ENCODE measurements at regions not wholly inside any gene's neighbourhood (a gene's known extent, or its start where the extent isn't known, plus 50 kb on each side); places are given as distances from the start of the nearest gene placed in this dataset.
A peak's percentile ranks its signal among the peaks of the same experiment; 100 is the strongest.

DNA sequence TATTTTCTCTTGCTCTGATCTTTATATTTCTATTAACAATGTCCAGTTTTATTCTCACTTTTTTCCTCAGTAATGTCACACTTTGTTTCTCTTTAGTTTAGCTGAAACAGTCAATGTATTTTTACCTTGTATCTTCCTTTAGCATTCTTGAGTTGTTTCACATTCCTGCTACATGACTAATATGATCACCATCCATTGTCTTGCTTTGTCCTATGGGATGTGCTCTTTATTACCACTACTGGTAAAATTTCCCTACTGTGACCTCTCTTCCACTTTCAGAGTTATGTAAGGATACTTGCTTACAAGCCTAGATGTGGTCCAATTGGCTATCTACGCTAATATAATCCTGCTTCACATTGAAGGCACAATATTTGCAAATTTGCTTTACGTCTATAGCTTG, 457.9 kb downstream of the PIK3C3 start:
- no peaks in the 10 kb centered on the region for H3K4me1 ChIP-seq
- DNase-seq: no peak
- no peaks in the 10 kb centered on the region for H3K36me3 ChIP-seq
- H3K27me3 ChIP-seq: no peaks in the 10 kb centered on the region
- no peaks in the 10 kb centered on the region for H3K9me3 ChIP-seq
- no peak overlapping the region for H3K4me3 ChIP-seq (ENCODE audit: low read depth, low read length)
- TF ChIP-seq, protein P1, sequence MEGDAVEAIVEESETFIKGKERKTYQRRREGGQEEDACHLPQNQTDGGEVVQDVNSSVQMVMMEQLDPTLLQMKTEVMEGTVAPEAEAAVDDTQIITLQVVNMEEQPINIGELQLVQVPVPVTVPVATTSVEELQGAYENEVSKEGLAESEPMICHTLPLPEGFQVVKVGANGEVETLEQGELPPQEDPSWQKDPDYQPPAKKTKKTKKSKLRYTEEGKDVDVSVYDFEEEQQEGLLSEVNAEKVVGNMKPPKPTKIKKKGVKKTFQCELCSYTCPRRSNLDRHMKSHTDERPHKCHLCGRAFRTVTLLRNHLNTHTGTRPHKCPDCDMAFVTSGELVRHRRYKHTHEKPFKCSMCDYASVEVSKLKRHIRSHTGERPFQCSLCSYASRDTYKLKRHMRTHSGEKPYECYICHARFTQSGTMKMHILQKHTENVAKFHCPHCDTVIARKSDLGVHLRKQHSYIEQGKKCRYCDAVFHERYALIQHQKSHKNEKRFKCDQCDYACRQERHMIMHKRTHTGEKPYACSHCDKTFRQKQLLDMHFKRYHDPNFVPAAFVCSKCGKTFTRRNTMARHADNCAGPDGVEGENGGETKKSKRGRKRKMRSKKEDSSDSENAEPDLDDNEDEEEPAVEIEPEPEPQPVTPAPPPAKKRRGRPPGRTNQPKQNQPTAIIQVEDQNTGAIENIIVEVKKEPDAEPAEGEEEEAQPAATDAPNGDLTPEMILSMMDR (IDR thresholded peaks at IDR 0.05; ENCODE audit: low read depth, low read length): no peak

DNA sequence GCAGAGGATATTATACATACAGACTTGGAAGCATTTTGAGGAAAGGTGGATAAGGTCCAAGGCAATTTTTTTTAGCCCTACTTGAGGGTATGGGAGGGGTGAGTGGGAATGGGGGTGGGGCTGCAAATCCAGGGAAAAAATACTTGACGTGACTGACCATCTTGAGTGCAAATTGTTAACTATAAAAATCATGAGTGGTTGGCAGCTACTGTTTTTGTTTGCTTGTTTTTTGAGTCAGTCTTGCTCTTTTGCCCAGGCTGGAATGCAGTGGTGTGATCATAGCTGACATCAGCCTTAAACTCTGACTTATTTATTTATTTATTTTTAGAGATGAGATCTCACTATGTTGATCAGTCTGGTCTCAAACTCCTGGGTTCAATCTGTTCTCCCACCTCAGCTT, 458.8 kb downstream of the PIK3C3 start:
- no peak for DNase-seq
- TF ChIP-seq, protein P1 (IDR thresholded peaks at IDR 0.05; ENCODE audit: low read depth, low read length): no peak
- Histone ChIP-seq H3K36me3 (no peaks in the 10 kb centered on the region), H3K4me1 (no peaks in the 10 kb centered on the region), H3K4me3 (ENCODE audit: low read depth, low read length) (no peak overlapping the region), H3K27me3 (no peaks in the 10 kb centered on the region), H3K9me3 (no peaks in the 10 kb centered on the region)

DNA sequence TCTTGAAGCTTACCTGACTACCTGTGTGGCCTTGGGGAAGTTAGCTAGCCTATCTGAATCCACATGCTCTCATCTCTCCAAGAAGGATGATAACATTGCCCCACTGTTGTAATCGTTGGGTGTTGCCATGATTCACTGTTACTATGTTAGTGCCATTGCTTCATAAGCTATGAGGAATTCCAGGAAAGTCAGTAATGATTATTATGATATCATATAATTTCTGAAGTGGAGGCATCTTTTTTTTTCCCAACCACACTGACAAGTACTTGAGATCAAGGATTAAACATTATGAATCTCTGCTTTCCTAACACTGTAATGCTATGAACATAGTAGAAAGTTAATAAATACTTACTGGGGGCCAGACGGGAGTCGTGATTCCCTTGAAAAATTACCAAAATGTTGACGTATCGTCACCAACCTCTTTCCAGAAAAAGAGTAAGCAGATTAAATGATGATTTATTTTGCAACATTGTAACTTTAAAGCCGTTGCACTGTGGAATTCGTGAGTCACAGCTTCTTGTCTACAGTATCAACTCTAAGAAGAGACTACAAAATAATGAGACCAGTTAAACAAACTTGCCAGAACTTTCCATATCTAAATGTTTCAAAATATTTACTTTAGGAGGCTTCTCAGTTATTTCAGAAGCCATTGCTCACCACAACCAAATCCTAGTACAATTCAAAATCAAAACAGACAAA, 459.9 kb downstream of the PIK3C3 start:
- Histone ChIP-seq H3K36me3 (no peaks in the 10 kb centered on the region), H3K4me1 (no peaks in the 10 kb centered on the region), H3K27me3 (no peaks in the 10 kb centered on the region), H3K9me3 (no peaks in the 10 kb centered on the region), H3K4me3 (ENCODE audit: low read depth, low read length) (no peak overlapping the region)
- no peak for DNase-seq
- TF ChIP-seq, protein P1 (IDR thresholded peaks at IDR 0.05; ENCODE audit: low read depth, low read length): no peak

DNA sequence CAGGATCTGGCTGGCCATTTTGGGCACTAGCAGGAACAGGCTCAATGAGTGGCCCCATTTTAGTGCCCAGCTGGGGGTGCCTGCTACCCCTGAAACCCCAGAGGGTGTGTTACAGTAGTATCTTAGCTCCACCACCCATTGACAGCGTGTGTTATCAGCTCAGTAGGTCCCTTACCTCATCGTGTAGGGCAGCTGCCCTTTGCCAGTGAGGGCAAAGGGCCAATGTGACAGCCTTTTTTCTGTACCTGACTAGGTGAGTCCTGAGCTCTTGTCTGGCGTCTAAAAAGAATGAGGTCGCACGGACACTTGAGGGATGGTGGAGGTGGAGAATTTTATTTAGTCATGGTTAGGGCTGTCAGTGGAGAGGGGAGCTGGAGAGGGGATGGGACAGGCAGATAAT, 462.2 kb downstream of the PIK3C3 start:
- no peak for DNase-seq
- TF ChIP-seq, protein P1 (IDR thresholded peaks at IDR 0.05; ENCODE audit: low read depth, low read length): no peak
- Histone ChIP-seq H3K4me1 (no peaks in the 10 kb centered on the region), H3K36me3 (no peaks in the 10 kb centered on the region), H3K27me3 (no peaks in the 10 kb centered on the region), H3K4me3 (ENCODE audit: low read depth, low read length) (no peak overlapping the region), H3K9me3 (no peaks in the 10 kb centered on the region)

DNA sequence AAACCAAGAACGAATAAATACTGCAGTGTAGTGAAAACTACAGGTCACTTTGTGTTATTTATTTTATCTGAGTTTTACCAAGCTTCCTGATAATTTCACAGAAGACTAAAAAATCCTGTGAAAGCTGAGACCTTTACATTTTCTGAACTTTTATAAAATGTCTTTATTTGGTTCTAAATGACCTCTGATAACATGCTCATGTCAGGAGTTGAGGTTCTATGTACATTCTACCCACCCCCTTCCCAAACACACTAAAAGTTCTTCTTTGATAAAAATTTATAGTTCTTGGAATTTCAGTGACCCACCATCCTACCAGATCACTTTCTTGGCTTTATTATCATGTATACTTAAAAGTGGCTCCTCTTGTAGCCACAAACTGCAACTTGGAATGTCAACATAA, 463.1 kb downstream of the PIK3C3 start:
- TF ChIP-seq, protein P1 (IDR thresholded peaks at IDR 0.05; ENCODE audit: low read depth, low read length): no peak
- Histone ChIP-seq H3K36me3 (no peaks in the 10 kb centered on the region), H3K4me1 (no peaks in the 10 kb centered on the region), H3K4me3 (ENCODE audit: low read depth, low read length) (no peak overlapping the region), H3K9me3 (no peaks in the 10 kb centered on the region), H3K27me3 (no peaks in the 10 kb centered on the region)
- DNase-seq: no peak

DNA sequence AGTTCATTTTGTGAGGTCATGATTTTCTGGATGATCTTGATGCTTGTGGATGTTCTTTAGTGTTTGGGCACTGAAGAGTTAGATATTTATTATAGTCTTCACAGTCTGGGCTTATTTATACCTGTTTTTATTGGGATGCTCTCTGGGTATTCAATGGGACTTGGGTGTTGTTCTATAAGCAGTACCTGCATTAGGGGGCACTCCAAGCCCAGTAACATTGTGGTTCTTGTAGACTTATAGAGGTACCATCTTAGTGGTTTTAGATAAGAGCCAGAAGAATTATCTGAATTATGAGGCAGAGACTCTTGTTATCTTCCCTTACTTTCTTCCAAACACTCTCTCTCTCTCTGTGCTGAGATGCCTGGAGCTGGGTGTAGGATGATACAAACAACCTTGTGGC, 470.0 kb downstream of the PIK3C3 start:
- H3K36me3 ChIP-seq: no peaks in the 10 kb centered on the region
- no peaks in the 10 kb centered on the region for H3K4me1 ChIP-seq
- H3K9me3 ChIP-seq: no peaks in the 10 kb centered on the region
- H3K27me3 ChIP-seq: no peaks in the 10 kb centered on the region
- TF ChIP-seq, protein P1 (IDR thresholded peaks at IDR 0.05; ENCODE audit: low read depth, low read length): peak; percentile 18
- peak; percentile 6 for DNase-seq
- H3K4me3 ChIP-seq (ENCODE audit: low read depth, low read length): no peak overlapping the region

Data from BE2C (cell line).